NCI-H69 (cell line): ENCODE measurements at regions not wholly inside any gene's neighbourhood (a gene's known extent, or its start where the extent isn't known, plus 50 kb on each side); places are given as distances from the start of the nearest gene placed in this dataset.

Experiments used
- DNase-seq: peaks from one replicate; lab custom pipeline; 2025; lab: John Stamatoyannopoulos, UW

DNA sequence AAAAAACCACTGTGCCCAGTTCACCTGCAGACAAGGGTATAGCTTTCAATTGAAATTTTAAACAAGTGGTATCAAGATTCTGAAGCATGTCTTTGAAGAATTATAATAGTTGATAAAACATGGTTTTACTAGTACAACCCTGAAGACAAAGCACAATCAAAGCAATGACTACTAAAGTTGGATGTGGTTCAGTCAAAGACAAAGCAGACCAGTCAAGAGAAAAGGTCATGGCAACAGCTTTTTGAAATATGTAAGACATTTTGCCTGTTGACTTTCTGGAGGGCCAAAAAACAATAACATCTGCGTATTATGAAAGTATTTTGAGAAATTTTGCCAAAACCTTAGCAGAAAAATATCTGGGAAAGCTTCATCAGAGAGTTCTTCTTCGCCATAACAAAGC, 1393.6 kb downstream of the SI start:
- no peak for DNase-seq

DNA sequence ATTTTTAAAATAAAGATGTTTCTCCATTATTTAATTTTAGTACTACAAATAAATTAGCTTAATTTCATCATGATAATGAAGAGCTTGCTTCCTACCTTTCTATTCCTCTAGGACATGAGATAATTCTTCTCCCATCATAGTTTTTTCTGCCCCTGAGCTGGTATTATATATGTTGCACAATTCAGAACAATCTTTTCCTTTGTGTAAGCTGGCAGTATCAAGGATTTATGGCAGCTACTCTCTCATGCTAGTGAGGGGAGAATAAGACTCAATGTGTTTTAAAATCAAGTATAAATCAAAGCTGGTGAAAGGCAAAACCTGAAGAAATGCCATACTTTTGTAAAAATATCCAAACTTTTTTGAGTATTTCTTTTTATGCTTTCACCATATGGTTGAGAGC, 1405.3 kb downstream of the SI start:
- no peak for DNase-seq

DNA sequence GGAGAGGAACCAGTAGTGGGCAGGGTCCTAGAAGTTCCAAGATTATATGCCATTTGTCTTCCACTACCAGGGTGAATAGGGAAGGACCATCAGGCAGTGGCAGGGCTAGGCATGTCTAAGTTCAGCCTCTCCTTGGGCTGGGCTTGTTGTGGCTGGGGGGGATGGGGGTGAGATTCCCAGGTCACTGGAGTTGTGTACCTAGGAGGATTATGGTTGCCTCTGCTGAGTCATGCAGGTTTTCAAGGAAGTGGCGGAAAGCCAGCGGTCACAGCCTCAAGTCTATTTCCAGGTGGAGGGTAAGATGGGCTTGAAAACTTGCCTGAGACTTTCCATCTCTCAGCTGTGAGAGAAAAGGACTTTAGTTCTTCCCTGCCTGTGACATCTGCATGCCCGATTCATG, 1407.1 kb downstream of the SI start:
- no peak for DNase-seq

DNA sequence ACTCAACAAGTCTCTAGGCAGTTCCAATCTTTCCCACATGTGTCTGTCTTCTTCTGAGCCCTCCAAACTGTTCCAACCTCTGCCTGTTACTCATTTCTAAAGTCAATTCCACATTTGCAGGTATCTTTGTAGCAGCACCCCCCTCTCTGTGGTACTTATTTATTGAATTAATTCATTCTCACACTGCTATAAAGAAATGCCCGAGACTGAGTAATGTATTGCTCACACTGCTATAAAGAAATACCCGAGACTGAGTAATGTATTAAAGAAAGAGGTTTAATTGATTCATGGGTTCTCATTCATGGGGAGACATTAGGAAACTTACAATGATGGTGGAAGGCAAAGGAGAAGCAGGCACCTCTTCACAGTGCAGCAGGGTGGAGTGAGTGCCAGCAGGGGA, 1413.8 kb downstream of the SI start:
- no peak for DNase-seq

DNA sequence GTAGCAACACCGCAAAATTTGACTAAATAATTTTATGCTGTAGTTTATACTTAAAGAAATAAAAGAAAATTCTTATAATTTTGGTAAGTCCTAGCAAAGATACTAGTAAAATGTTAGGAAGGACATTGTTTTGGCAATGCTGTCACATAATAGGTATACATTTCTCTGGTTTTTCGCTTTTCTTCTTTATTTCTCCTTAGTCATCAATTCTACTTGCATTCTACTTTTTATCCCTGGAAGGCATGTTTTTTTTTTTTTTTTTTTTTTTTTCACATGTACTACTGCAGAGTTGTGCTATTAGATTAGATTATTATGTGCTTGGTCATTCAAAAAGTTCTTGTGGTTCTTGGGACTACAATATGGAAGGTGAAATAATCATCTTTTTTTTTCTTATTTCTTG, 1421.2 kb downstream of the SI start:
- no peak for DNase-seq

DNA sequence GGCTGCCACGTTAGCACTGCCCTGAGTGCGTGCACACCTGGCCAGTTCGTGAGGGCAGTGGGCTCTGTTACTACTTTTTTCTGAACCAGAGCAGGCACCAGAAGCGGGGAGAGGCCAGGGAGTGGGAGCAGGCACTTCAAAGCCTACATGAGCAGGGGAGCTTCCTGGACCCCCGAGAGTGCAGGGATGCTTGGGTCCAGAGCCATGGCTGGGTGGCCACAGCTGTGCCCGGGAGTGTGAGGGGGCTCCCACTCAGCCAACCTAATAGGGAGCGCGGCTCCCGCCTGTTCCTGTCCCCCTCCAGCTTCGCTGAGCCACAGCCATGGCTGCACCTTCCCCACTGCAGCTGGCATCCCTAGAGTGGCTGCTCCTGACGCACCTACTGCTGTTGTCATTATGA, 1423.3 kb downstream of the SI start:
- no peak for DNase-seq

DNA sequence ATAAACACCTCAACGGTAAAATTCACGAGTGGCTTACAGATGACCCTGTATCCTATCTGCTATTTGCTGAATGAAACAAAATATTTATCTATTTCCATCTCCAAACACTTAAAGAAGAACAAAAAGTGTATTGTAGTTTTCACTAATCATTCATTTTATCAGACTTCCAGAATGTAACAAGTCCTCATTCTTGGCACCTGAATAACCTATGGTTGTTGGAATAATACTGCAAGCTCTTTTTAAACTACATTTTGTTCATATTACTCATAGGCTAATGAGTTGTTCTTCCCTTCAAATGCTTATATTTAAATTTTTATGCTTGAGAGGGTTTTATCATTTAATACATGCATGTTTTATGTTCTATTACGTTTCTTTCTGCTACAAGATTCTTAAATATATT, 1434.1 kb downstream of the SI start:
- DNase-seq: no peak

DNA sequence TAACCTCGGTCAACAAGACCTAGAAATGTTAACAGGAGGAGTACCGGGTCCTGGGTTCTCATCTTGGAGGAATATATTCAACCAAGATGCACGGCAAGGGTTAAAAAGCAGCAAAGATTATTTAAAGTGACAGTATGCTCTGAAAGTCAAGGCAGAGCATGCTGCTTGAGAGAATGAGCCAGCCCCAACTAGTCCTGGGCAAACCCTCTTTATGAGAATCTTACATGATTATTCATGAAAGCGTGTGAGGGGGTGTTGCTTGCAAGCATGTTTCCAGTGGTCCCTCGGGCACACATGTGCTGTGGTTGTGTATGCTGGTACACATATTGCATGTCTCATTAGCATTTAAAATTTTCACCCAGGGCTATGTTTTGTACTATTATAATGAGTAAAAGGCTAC, 1445.6 kb downstream of the SI start:
- DNase-seq: no peak

DNA sequence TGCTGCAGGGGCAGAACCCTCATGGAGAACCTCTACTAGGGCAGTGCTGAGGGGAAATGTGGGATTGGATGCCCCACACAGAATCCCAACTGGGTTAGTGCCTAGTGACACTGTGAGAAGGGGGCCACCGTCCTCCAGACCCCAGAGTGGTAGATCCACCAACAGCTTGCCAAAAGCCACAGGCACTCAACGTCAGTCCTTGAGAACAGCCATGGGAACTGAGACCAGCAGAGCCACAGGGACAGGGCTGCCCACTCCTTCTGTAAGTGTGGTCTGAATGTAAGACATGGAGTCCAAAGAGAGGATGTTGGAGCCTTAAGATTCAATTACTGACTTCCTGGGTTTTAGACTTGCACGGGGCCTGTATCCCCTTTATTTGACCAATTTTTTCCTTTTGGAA, 1451.5 kb downstream of the SI start:
- DNase-seq: no peak

DNA sequence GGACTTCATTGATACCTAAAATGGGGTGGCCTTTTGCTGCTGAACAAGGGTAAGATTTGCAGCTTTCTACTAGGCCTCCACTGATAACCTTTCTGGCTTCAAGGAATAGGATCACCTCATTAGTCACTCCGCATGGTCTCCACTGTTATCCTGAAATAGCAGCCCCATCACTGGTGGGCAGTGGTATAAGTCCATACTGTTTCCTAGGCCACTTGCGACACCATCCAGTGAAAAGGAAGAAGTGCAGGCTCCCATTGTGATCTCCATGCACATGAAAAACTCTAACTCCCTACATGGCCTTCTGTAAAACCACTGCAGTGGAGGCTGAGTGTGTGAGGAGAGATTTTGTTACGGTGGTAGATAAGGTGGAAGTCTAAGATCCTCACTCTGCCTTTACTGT, 1455.9 kb downstream of the SI start:
- DNase-seq: peak; percentile 10

DNA sequence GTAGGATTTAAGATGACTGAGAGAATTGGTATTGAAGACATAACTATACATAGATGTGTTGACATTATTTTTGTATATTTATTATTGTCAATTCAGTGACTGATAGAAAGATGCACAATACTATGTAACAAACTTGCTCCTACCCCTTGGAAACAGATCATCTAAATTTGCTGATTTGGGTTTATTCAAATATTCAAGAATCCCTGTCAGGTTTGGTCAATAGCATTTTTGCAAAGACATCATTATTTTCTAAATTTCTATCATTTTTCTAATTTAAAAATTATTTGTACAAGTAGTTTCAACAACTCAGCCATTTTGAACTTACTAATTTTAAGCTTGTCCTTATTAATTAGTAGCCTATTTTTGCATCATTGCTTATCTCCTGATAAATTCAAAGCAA, 1463.4 kb downstream of the SI start:
- DNase-seq: no peak

DNA sequence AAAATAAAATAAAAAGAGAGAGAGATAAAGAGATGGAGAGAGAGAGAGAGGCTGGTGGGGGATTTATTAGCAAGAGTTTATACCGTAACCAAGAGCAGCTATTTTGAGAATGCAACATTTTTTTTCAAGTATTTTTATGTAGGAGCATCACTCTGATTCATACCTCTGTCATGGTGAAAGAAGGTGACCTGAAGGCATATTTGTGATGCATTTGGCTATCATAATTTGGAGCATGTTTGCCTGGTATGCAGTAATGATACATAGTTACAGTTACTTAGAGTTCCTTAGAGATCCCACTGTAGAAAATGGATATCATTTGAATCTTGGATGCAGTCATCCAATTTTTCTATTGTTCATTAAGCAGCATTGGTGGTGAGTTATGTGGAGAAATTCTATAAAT, 1472.4 kb downstream of the SI start:
- no peak for DNase-seq

DNA sequence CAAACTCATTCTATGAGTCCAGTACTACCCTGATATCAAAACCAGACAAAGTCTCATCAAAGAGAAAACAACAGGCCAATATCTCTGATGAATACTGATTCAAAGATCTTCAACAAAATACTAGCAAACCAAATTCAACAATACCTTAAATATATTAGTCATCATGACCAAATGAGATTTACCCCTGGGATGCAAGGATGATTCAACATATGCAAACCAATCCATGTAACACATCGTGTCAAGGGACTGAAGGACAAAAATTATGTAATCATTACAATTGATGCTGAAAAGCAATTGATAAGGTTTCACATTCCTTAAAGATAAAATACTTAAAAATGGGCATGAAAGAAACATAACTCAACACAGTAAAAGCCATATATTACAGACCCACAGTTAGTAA, 1476.9 kb downstream of the SI start:
- DNase-seq: no peak

DNA sequence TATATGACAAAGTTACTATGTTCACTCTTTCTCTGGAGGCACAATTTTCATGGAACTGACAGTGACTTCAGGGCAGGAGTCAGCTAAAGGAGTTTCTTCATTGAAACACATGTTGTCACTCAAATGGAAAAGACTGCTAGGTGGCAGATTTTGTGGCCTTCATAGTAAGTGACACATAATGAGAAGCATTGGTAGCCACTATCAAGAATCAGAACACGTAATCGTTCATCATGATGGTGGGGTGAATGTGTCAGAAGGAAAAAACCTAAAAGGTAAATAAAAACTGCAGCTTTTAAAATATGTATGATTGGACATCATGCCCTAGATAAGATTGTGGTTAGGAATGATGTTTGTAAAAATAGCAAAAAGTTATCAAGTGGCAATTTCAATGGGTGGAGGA, 1491.0 kb downstream of the SI start:
- no peak for DNase-seq

DNA sequence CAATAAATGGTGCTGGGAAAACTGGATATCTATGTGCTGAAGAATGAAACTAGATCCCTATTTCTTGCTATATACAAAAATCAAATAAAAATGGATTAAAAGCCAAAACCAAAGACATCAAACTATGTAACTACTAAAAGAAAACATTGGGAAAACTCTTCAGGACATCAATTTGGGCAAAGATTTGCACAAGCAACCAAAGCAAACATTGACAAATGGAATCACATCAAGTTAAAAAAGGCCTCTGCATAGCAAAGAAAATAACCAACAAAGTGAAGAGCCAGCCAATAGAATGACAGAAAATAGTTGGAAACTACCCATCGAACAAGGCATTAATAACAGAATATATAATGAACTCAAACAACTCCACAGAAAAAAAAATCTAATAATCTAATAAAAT, 1495.3 kb downstream of the SI start:
- DNase-seq: no peak

DNA sequence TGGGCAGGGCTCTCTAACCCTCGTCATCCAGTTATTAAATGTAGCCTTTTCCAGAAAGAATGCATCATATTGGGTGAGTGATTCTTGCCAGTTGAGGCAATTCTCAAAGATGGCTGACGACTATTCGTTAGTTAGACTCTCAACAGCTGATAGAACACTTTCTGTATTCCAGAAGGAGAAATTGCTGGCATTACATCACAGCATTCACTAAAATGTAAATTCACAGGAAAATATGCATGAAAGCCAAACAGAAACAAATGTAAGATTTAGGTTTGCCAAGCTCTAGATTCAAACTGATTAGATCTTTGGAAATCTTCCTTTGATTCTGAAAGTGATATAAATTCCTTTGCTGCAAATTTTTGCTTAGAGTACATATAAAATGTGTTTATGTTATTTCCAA, 1501.0 kb downstream of the SI start:
- no peak for DNase-seq

DNA sequence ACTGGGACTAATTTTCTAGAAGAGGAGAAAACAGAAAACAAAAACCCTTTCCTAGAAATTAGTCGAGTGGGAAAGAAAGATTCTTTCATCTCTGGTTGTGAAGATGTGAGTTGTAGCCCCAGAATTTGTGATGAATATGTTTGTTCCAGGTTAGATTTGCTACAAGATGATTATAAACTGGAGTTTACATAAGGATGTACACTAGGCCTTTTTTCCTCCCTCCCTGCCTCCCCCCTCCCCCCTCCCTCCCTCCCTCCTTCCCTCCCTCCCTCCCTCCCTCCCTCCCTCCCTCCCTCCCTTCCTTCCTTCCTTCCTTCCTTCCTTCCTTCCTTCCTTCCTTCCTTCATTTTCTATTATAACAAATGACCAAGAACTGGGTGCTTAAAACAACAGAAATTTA, 1502.0 kb downstream of the SI start:
- no peak for DNase-seq

DNA sequence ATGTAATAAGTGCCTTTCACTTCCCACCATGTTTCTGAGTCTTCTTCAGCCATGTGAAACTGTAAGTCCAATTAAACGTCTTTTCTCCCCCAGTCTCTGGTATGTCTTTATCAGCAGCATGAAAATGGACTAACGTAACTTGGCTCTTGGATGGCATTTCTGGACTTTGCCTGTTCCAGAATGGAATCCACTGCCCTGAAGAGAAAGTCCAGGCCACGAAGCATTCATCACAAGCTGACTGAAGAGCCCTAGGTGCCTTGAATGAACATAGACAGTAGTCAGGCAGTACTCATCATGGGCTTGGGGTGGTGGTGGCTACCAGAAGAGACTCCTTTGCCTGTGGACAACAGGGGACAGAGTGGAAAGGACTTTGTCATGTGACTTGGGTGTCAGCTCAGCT, 1505.0 kb downstream of the SI start:
- DNase-seq: no peak

DNA sequence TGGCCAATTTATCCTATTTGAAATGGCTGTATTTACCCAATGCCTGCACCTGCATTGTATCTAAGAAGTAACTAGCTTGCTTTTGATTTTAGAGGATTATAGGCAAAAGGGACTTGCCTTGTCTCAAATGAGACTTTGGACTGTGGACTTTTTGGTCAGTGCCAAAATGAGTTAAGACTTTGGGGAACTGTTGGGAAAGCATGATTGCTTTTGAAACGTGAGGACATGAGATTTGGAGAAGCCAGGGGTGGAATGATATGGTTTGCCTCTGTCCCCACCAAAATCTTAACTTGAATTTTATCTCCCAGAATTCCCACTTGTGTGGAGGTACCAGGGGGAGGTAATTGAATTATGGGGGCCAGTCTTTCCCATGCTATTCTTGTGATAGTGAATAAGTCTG, 1505.4 kb downstream of the SI start:
- no peak for DNase-seq

DNA sequence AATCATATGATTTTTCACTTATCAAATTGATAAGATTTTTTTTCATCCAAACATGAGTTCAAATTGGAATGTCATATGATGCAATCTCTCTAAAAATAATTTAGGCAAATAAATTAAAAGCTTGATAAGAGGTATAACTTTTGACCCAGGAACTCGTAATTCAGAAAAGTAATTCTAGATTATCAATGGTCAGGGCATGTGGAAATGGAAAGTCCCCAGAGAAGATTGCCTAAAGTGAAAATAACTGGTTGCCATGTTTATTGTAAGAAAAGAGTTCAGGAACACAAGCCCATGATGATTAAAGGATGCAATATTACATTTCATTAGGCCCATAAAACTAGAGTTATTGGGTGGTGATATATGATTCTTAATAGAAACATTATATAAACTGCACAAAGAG, 1514.8 kb downstream of the SI start:
- DNase-seq: no peak

DNA sequence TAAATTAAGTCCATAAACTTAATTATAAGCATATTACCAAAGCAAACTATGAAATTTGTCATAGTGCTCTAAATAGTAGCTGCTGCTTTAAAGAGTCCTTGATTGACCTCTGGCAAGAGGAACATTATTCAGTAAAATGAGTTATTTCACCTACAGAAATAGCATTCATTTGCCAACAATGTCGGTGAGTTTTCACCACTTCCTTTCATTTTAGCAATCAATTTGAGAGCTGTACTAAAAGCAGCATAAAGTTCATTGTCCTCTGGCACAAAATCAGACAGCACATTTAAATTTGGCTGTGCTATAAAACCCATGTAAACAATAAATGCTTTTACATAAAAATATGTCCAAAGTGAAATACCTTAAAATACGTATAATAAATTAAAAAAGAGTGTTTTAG, 1515.7 kb downstream of the SI start:
- no peak for DNase-seq

DNA sequence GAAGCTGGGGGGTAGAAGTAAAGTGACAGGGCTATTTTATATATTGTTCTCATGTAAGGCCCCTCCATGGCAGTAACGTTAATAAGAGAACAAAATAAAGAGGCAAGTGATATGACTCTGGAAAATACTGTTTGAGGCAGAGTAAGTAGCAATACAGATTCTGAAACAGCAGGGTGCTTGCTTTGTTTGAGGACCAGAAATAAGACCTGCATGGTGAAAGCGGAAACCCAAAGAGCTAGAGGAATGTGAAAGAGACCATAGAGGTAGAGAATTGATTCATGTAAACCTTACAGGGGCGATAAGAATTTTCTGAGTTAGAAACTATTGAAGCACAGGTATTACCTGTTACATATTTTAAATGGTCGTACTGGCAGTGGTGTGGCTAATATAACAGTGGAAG, 1517.1 kb downstream of the SI start:
- DNase-seq: no peak

DNA sequence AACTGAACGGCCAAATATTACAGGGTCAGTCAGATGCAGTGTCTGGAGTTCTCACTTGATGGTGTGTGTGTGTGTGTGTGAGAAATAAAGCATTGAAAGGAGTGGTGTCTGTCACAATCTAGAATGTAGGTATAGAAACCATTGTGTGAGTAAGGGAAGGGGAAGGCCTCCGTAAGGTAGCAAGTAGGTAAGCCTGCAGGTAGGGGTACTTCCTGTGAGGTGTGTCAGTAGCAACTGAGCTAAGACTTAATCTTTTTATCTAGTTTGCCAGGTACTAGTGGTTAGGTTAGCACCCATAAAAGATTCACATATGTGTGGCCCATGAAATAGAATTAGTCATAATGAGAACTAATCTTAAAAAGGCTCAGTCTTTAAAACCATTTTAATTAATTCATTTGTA, 1517.8 kb downstream of the SI start:
- DNase-seq: no peak

DNA sequence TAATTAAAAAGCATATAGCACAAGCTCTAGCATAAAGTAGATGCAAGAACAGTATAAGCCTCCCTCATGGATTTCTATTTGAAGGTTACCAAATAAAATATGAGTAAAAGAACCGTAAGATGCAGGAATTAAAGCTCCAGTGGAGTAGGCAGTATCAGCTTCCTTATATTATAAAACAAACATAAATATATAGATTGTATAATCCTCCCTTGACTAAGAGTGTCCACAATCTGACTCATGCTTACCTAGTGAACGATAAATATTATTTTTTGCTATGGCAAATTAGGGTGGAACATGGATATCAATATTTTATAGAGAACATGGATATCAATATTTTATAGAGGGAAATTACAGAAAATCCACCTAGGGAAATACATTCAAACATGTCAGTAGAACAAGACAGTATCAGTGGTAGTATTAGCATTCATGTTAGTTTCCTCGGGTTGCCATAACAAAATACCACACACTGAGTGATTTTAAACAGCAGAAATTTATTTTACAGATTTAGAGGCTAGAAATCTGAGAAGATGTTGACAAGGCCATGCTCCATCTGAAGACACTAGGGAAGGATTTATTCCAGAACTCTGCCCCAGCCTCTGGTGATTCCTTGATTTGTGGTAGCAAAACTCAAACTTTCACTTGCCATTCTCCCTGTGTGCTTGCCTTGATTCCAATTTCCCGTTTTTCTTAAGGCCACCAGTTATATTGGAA, 1521.3 kb downstream of the SI start:
- DNase-seq: no peak

DNA sequence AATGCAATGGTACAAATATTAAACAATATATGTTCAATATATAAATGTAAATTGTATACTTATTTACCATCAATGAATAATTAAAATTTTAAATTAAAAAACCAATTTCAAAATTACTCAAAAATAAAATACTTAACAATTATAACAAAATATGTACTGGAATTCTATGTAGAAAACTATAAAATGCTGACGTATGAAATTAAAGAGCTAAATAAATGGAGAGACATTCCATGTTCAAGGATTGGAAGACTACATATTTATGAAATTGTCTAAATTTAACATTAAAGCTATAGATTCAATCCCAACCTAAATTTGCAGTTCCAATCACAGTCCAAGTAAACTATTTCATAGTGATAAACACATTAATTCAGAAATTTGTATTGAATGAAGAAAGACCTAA, 1522.4 kb downstream of the SI start:
- DNase-seq: no peak
